NOMO-1 treated with DMSO at 0.1 percent for 48 hours (cell line): ENCODE measurements at regions not wholly inside any gene's neighbourhood (a gene's known extent, or its start where the extent isn't known, plus 50 kb on each side); places are given as distances from the start of the nearest gene placed in this dataset.
A peak's percentile ranks its signal among the peaks of the same experiment; 100 is the strongest.
"Not testable (repeated sequence)": the region's sequence is repeated elsewhere in the genome, so short reads cannot be mapped to it uniquely, and the experiment has no call there.

Experiments
- DNase-seq: peaks from one replicate; lab custom pipeline; 2025; ENCODE audit not compliant: unreplicated experiment; lab: John Stamatoyannopoulos, UW

GRCh38 chr10:118436742-118437141 lies 94.6 kb upstream of the FAM204A start:
- no peak for DNase-seq

DNA sequence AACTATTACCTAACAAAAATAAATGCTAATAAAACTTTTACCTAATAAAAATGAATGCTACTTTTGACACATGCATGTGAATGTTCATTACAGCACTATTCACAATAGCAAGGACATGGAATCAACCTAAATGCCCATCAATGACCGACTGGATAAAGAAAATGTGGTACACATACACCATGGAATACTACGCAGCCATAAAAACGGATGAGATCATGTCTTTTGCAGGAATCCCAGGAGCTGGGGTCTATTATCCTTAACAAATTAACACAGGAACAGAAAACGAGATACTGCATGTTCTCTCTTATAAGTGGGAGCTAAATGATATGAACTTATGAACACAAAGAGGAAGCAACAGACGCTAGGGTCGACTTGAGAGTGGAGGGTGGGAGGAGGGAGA lies 88.1 kb upstream of the FAM204A start:
- no peak for DNase-seq

- DNase-seq, result peak; percentile 85
Observed at GRCh38 chr10:118423800-118424442, 81.8 kb upstream of the FAM204A start.

GRCh38 chr10:118422241-118422640 lies 80.1 kb upstream of the FAM204A start:
- DNase-seq, result no peak

DNA sequence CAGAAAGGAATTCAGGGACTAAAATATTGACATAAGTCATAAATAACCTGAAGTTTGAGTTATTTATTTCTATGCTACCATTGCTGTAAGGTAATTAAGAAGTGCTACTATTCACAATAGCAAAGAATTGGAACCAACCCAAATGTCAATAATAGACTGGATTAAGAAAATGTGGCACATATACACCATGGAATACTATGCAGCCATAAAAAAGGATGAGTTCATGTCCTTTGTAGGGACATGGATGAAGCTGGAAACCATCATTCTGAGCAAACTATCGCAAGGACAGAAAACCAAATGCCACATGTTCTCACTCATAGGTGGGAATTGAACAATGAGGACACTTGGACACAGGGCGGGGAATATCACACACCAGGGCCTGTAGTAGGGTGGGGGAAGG lies 77.9 kb upstream of the FAM204A start:
- not testable (repeated sequence) for DNase-seq

DNA sequence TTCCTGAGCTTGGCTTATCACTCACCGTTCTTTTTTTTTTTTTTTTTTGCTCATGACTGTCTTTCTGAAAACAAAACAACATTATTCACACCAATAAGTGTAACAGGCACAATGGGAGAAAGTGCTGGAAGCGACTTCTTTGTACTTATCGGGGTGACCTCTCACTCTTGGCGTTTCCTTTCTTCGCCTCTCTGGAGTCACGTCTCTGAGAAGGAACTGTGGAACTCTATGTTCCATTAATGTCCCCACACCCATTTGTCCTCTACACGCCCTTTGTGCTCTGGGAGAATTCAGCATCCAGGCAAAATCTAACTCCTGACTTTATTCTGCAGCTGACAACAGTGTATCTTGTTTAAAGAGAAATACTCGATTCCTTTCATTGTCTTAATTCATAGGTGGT lies 70.8 kb upstream of the FAM204A start:
- DNase-seq, result no peak

- no peak for DNase-seq
Observed at GRCh38 chr10:118412132-118412760, 70.1 kb upstream of the FAM204A start.

GRCh38 chr10:118409295-118409694 lies 67.2 kb upstream of the FAM204A start:
- DNase-seq, result no peak

DNA sequence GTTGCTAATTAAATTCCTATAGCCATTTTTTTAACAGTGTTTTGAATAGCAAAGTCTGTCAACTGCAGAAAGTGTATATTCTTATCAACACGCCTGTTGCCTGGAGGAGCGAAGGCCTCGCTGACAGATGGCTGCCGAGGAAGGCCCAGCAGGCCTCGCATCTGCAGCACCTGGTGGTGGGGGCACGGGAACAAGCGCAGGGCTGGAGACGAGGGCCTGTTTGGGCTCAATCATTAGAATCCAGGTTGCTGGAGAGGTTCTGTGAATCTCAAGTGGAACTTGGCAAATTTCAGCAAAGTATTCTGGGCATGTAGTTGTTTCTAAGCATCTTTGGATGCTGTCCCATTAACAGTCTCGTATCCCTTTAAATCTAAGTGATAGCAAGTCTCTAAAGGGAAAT lies 66.1 kb upstream of the FAM204A start:
- no peak for DNase-seq

GRCh38 chr10:118407777-118408176 lies 65.7 kb upstream of the FAM204A start:
- no peak for DNase-seq

DNA sequence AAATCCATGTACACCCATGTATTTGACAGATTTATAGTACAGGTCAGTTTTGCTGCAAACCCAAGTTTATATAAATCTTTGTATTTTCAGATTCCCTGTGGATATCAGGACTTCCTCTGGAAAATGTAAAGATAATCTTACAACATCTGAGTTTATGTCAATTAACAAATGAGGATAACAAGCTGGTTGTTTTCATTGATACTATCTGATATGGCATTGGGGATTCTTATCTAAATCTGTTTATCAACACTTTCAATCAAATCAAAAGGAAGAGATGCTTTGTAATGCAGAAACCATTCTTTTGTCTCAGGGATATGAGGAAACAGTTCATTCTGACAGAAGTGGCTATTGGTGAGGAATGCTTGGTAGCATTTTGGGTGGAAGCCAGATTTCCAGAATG lies 64.9 kb upstream of the FAM204A start:
- no peak for DNase-seq

- DNase-seq, result no peak
Observed at GRCh38 chr10:118405928-118406327, 63.8 kb upstream of the FAM204A start.

- DNase-seq, result no peak
Observed at GRCh38 chr10:118403967-118404366, 61.8 kb upstream of the FAM204A start.

- no peak for DNase-seq
Observed at GRCh38 chr10:118401708-118402193, 59.6 kb upstream of the FAM204A start.

GRCh38 chr10:118397391-118397790 lies 55.3 kb upstream of the FAM204A start:
- no peak for DNase-seq

GRCh38 chr10:118395947-118396346 lies 53.8 kb upstream of the FAM204A start:
- no peak for DNase-seq

GRCh38 chr10:118394301-118395200 lies 52.4 kb upstream of the FAM204A start:
- peak; percentile 66 for DNase-seq

- DNase-seq, result no peak
Observed at GRCh38 chr10:118392761-118393160, 50.6 kb upstream of the FAM204A start.
